ENCODE measurements at regions not wholly inside any gene's neighbourhood (a gene's known extent, or its start where the extent isn't known, plus 50 kb on each side); places are given as distances from the start of the nearest gene placed in this dataset.

GRCh38 chr9:25845867-25846266 lies 167.6 kb upstream of the TUSC1 start:
- Histone ChIP-seq H3K9me3 (no peaks in the 10 kb centered on the region), H3K4me3 (no peak overlapping the region), H3K4me1 (no peaks in the 10 kb centered on the region), H3K27me3 (no peaks in the 10 kb centered on the region), H3K36me3 (no peaks in the 10 kb centered on the region), H3K9ac (ENCODE audit: low read depth in 2 of 2, low read length in 2 of 2) (no peak overlapping the region), H3K27ac (no peak overlapping the region)
- no peak for DNase-seq
- TF ChIP-seq CTCF (IDR thresholded peaks at IDR 0.05) = no peak
- intact Hi-C loops (cut with DNase I) = no loop called here

- Histone ChIP-seq H3K9ac (ENCODE audit: low read depth in 2 of 2, low read length in 2 of 2) (no peak overlapping the region), H3K4me3 (no peak overlapping the region), H3K27ac (no peak overlapping the region), H3K4me1 (no peaks in the 10 kb centered on the region), H3K36me3 (no peaks in the 10 kb centered on the region), H3K9me3 (no peaks in the 10 kb centered on the region), H3K27me3 (no peaks in the 10 kb centered on the region)
- intact Hi-C loops (cut with DNase I) = no loop called here
- DNase-seq = no peak
- no peak for TF ChIP-seq CTCF (IDR thresholded peaks at IDR 0.05)
These were observed 152.1 kb upstream of the TUSC1 start for GRCh38 chr9:25830381-25830780.

GRCh38 chr9:25827626-25828025 lies 149.4 kb upstream of the TUSC1 start:
- Histone ChIP-seq H3K9ac (ENCODE audit: low read depth in 2 of 2, low read length in 2 of 2) (no peak overlapping the region), H3K4me1 (no peaks in the 10 kb centered on the region), H3K27me3 (no peaks in the 10 kb centered on the region), H3K4me3 (no peak overlapping the region), H3K9me3 (no peaks in the 10 kb centered on the region), H3K36me3 (no peaks in the 10 kb centered on the region), H3K27ac (no peak overlapping the region)
- no peak for DNase-seq
- intact Hi-C loops (cut with DNase I) = no loop called here
- no peak for TF ChIP-seq CTCF (IDR thresholded peaks at IDR 0.05)

- Histone ChIP-seq H3K4me3 (no peak overlapping the region), H3K9ac (ENCODE audit: low read depth in 2 of 2, low read length in 2 of 2) (no peak overlapping the region), H3K36me3 (no peaks in the 10 kb centered on the region), H3K27me3 (no peaks in the 10 kb centered on the region), H3K27ac (no peak overlapping the region), H3K9me3 (no peaks in the 10 kb centered on the region), H3K4me1 (no peaks in the 10 kb centered on the region)
- intact Hi-C loops (cut with DNase I) = no loop called here
- DNase-seq = no peak
- no peak for TF ChIP-seq CTCF (IDR thresholded peaks at IDR 0.05)
These were observed 138.2 kb upstream of the TUSC1 start for GRCh38 chr9:25816439-25816838.

- H3K27me3 ChIP-seq = no peaks in the 10 kb centered on the region
- no peak for TF ChIP-seq CTCF (IDR thresholded peaks at IDR 0.05)
These were observed 135.8 kb upstream of the TUSC1 start for GRCh38 chr9:25814023-25814422.

GRCh38 chr9:25813478-25813877 lies 135.2 kb upstream of the TUSC1 start:
- H3K4me1 ChIP-seq = no peaks in the 10 kb centered on the region
- no peaks in the 10 kb centered on the region for H3K9me3 ChIP-seq
- no peak overlapping the region for H3K9ac ChIP-seq (ENCODE audit: low read depth in 2 of 2, low read length in 2 of 2)
- no peak overlapping the region for H3K27ac ChIP-seq
- no peaks in the 10 kb centered on the region for H3K27me3 ChIP-seq
- DNase-seq = no peak
- H3K36me3 ChIP-seq = no peaks in the 10 kb centered on the region
- intact Hi-C loops (cut with DNase I) = no loop called here
- no peak for TF ChIP-seq CTCF (IDR thresholded peaks at IDR 0.05)
- H3K4me3 ChIP-seq = no peak overlapping the region

More at GRCh38 chr9:25814023-25814422, 135.8 kb upstream of the TUSC1 start:
- no peaks in the 10 kb centered on the region for H3K9me3 ChIP-seq
- H3K4me1 ChIP-seq = no peaks in the 10 kb centered on the region
- H3K4me3 ChIP-seq = no peak overlapping the region
- H3K27ac ChIP-seq = no peak overlapping the region
- no peak for DNase-seq
- H3K36me3 ChIP-seq = no peaks in the 10 kb centered on the region
- intact Hi-C loops (cut with DNase I) = no loop called here
- no peak overlapping the region for H3K9ac ChIP-seq (ENCODE audit: low read depth in 2 of 2, low read length in 2 of 2)
